Tibial artery (tissue), 4 donors: ENCODE measurements at regions not wholly inside any gene's neighbourhood (a gene's known extent, or its start where the extent isn't known, plus 50 kb on each side); places are given as distances from the start of the nearest gene placed in this dataset.
"Not testable (repeated sequence)": the region's sequence is repeated elsewhere in the genome, so short reads cannot be mapped to it uniquely, and the experiment has no call there.

ENCODE experiments used
- DNase-seq, 2 donors: peaks; one replicate each; pipeline ENCODE4 v3.0.0-alpha.2; 2019
- H3K27ac ChIP-seq, 2 donors: fragments of 200-600 bp; sonication (generic) in 1 of 2; 1 replicate in 1 of 2; 2 replicates in 1 of 2; pipeline ENCODE4 v1.5.1; 2018 to 2019; ENCODE audit warnings: mild to moderate bottlenecking in 1 of 2
- H3K27me3 ChIP-seq, 2 donors: fragments of 200-600 bp; sonication (generic) in 1 of 2; one replicate each; pipeline versions ENCODE4 v1.5.1 to v1.6.0; 2016 to 2019
- H3K36me3 ChIP-seq, 3 donors: fragments of 200-600 bp; sonication (generic) in 2 of 3; one replicate each; pipeline ENCODE4 v1.5.1; 2016 to 2019; ENCODE audit warnings: mild to moderate bottlenecking in 2 of 3
- H3K4me1 ChIP-seq, 4 donors: fragments of 200-600 bp; sonication (generic) in 2 of 4; 1 replicate in 3 of 4; 2 replicates in 1 of 4; pipeline ENCODE4 v1.5.1; 2016 to 2019
- H3K4me3 ChIP-seq, 2 donors: fragments of 200-600 bp; sonication (generic) in 1 of 2; 1 replicate in 1 of 2; 2 replicates in 1 of 2; pipeline ENCODE4 v1.5.1; 2018 to 2019; ENCODE audit warnings: mild to moderate bottlenecking in 2 of 2
- H3K9me3 ChIP-seq, 3 donors: fragments of 200-600 bp; sonication (generic) in 1 of 3; one replicate each; pipeline ENCODE4 v1.5.1; 2016 to 2019
- CTCF ChIP-seq, 2 experiments: fragments of 200-600 bp in 1 of 2; fragments of 450-650 bp in 1 of 2; IDR thresholded peaks; one replicate each; pipeline ENCODE4 v1.5.1; 2017 to 2019; ENCODE audit warnings: antibody characterized with exemption in 2 of 2, mild to moderate bottlenecking in 1 of 2, moderate library complexity in 1 of 2
- intact Hi-C: fragments of 100-400 bp; cut with DNase I; formaldehyde crosslinking; loops from one replicate; pipeline ENCODE4 v1.15.0; 2023; ENCODE audit warnings: low total_unique reads

GRCh38 chr7:53485354-53485753, 449.9 kb downstream of the POM121L12 start:
- Histone ChIP-seq H3K36me3 (no peaks in the 10 kb centered on the region), H3K4me3 (no peak overlapping the region), H3K9me3 (no peaks in the 10 kb centered on the region), H3K27ac (no peak overlapping the region), H3K4me1 (no peaks in the 10 kb centered on the region), H3K27me3 (no peaks in the 10 kb centered on the region)
- intact Hi-C loops = no loop called here
- DNase-seq = no peak
- no peak for TF ChIP-seq CTCF (IDR thresholded peaks at IDR 0.05)

- Histone ChIP-seq H3K4me3 (no peak overlapping the region), H3K27me3 (no peaks in the 10 kb centered on the region), H3K27ac (no peak overlapping the region), H3K9me3 (peaks cover 0 to 4% (median 0%) of the 10 kb centered on the region in 3 donors), H3K36me3 (no peaks in the 10 kb centered on the region), H3K4me1 (no peaks in the 10 kb centered on the region)
- no peak for DNase-seq
- no peak for TF ChIP-seq CTCF (IDR thresholded peaks at IDR 0.05)
- intact Hi-C loops = no loop called here
Observed at GRCh38 chr7:53491051-53491450, 455.6 kb downstream of the POM121L12 start.

- H3K36me3 ChIP-seq, H3K27me3 ChIP-seq, H3K27ac ChIP-seq, H3K4me3 ChIP-seq, H3K4me1 ChIP-seq, intact Hi-C loops, DNase-seq, H3K9me3 ChIP-seq: not testable (repeated sequence)
Observed at GRCh38 chr7:53495181-53495580, 459.7 kb downstream of the POM121L12 start.

- no peaks in the 10 kb centered on the region for H3K27me3 ChIP-seq
- peaks cover 0 to 3% (median 0%) of the 10 kb centered on the region in 3 donors for H3K9me3 ChIP-seq
- intact Hi-C loops = no loop called here
- no peak overlapping the region for H3K27ac ChIP-seq
- H3K4me1 ChIP-seq = no peaks in the 10 kb centered on the region
- no peaks in the 10 kb centered on the region for H3K36me3 ChIP-seq
- DNase-seq = no peak
- TF ChIP-seq CTCF (IDR thresholded peaks at IDR 0.05) = no peak
- H3K4me3 ChIP-seq = no peak overlapping the region
Observed at GRCh38 chr7:53500076-53500475, 464.6 kb downstream of the POM121L12 start.

GRCh38 chr7:53504914-53505313, 469.5 kb downstream of the POM121L12 start:
- no peak for TF ChIP-seq CTCF (IDR thresholded peaks at IDR 0.05)
- no peak for DNase-seq
- intact Hi-C loops = no loop called here
- H3K27me3 ChIP-seq = no peaks in the 10 kb centered on the region
- no peaks in the 10 kb centered on the region for H3K9me3 ChIP-seq
- H3K4me1 ChIP-seq = no peaks in the 10 kb centered on the region
- no peaks in the 10 kb centered on the region for H3K36me3 ChIP-seq
- no peak overlapping the region for H3K4me3 ChIP-seq
- H3K27ac ChIP-seq = no peak overlapping the region

GRCh38 chr7:53518319-53518718, 482.9 kb downstream of the POM121L12 start:
- no peaks in the 10 kb centered on the region for H3K27me3 ChIP-seq
- DNase-seq = no peak
- no peak for TF ChIP-seq CTCF (IDR thresholded peaks at IDR 0.05)
- H3K27ac ChIP-seq = no peak overlapping the region
- intact Hi-C loops = loop anchor here (10.0 kb wide), 1 partner anchor 54 kb away; no protein-coding TSS in a partner anchor
- no peaks in the 10 kb centered on the region for H3K4me1 ChIP-seq
- no peaks in the 10 kb centered on the region for H3K36me3 ChIP-seq
- H3K4me3 ChIP-seq = no peak overlapping the region
- no peaks in the 10 kb centered on the region for H3K9me3 ChIP-seq
